MM.1S (cell line): ENCODE measurements at regions not wholly inside any gene's neighbourhood (a gene's known extent, or its start where the extent isn't known, plus 50 kb on each side); places are given as distances from the start of the nearest gene placed in this dataset.

Experiments
- DNase-seq: peaks from one replicate; pipeline ENCODE4 v3.0.0-alpha.2; 2015
- H2AFZ ChIP-seq: fragments of 300-600 bp; sonication (generic); 2 replicates; pipeline ENCODE4 v1.6.0; 2016; ENCODE audit warnings: antibody characterized with exemption, low read length
- H3F3A ChIP-seq: fragments of 300-600 bp; sonication (generic); 2 replicates; pipeline ENCODE4 v1.6.1; 2016; ENCODE audit warnings: mild to moderate bottlenecking, antibody characterized with exemption, low read length, moderate library complexity, mixed read lengths; ENCODE audit not compliant: insufficient read depth
- H3K27ac ChIP-seq: fragments of 300-600 bp; sonication (generic); 2 replicates; pipeline ENCODE4 v1.5.1; 2016; ENCODE audit warnings: mild to moderate bottlenecking, low read length
- H3K27me3 ChIP-seq: fragments of 300-600 bp; sonication (generic); replicated peaks from 2 replicates; pipeline ENCODE4 v1.6.0; 2016; ENCODE audit warnings: low read length; ENCODE audit not compliant: insufficient read depth
- H3K36me3 ChIP-seq: fragments of 300-600 bp; sonication (generic); replicated peaks from 2 replicates; pipeline ENCODE4 v1.6.1; 2016; ENCODE audit warnings: mild to moderate bottlenecking, low read length, mixed read lengths; ENCODE audit not compliant: insufficient read depth
- H3K4me1 ChIP-seq: fragments of 300-600 bp; sonication (generic); 2 replicates; pipeline ENCODE4 v1.6.1; 2016; ENCODE audit warnings: low read length, mixed read lengths
- H3K4me2 ChIP-seq: fragments of 300-600 bp; sonication (generic); 2 replicates; pipeline ENCODE4 v1.6.0; 2016; ENCODE audit warnings: low read depth, low read length
- H3K4me3 ChIP-seq: fragments of 300-600 bp; sonication (generic); 2 replicates; pipeline ENCODE4 v1.5.1; 2016; ENCODE audit warnings: low read length, mixed read lengths
- H3K79me2 ChIP-seq: fragments of 300-600 bp; sonication (generic); 2 replicates; pipeline ENCODE4 v1.6.1; 2016; ENCODE audit warnings: mixed run types, low read length, mixed read lengths
- H3K9ac ChIP-seq: fragments of 300-600 bp; sonication (generic); 2 replicates; pipeline ENCODE4 v1.6.1; 2016; ENCODE audit warnings: low read length, mixed read lengths
- H3K9me2 ChIP-seq: fragments of 300-600 bp; sonication (generic); replicated peaks from 2 replicates; pipeline ENCODE4 v1.6.1; 2016; ENCODE audit warnings: mild to moderate bottlenecking, low read length, mixed read lengths; ENCODE audit not compliant: insufficient read depth
- H3K9me3 ChIP-seq: fragments of 300-600 bp; sonication (generic); replicated peaks from 2 replicates; pipeline ENCODE4 v1.6.1; 2016; ENCODE audit warnings: mild to moderate bottlenecking, low read length, mixed read lengths; ENCODE audit not compliant: insufficient read depth
- H4K20me1 ChIP-seq: fragments of 300-600 bp; sonication (generic); 2 replicates; pipeline ENCODE4 v1.6.1; 2016; ENCODE audit warnings: mild to moderate bottlenecking, low read length, moderate library complexity, mixed read lengths; ENCODE audit not compliant: insufficient read depth
- CTCF ChIP-seq: fragments of 300-600 bp; sonication (generic); IDR thresholded peaks from 2 replicates; pipeline ENCODE4 v1.5.1; 2016; ENCODE audit warnings: antibody characterized with exemption, low read length, mixed read lengths
- EZH2 ChIP-seq: fragments of 300-600 bp; sonication (generic); optimal IDR thresholded peaks from 2 replicates; pipeline ENCODE3; 2017; ENCODE audit warnings: low read depth, mild to moderate bottlenecking, antibody characterized with exemption, low read length, mixed read lengths
- EZH2phosphoT487 ChIP-seq: fragments of 300-600 bp; sonication (generic); IDR thresholded peaks from 2 replicates; pipeline ENCODE4 v1.6.1; 2018; ENCODE audit warnings: antibody characterized with exemption, low read length

- Histone ChIP-seq H3K27me3 (no peaks in the 10 kb centered on the region), H4K20me1 (no peaks in the 10 kb centered on the region), H3K9ac (no peak overlapping the region), H3K9me2 (no peaks in the 10 kb centered on the region), H3K4me1 (no peaks in the 10 kb centered on the region), H3K4me2 (no peak overlapping the region), H3K79me2 (no peaks in the 10 kb centered on the region), H3K9me3 (no peaks in the 10 kb centered on the region), H3F3A (no peaks in the 10 kb centered on the region), H3K27ac (no peak overlapping the region), H3K36me3 (no peaks in the 10 kb centered on the region), H2AFZ (no peak overlapping the region), H3K4me3 (no peak overlapping the region)
- no peak for DNase-seq
- TF ChIP-seq EZH2, result no peak
- no peak for TF ChIP-seq CTCF
- TF ChIP-seq EZH2phosphoT487, result no peak
Observed at GRCh38 chr7:106423821-106424475, 139.2 kb upstream of the NAMPT start.

- no peaks in the 10 kb centered on the region for H3K27me3 ChIP-seq
- no peak for DNase-seq
- no peaks in the 10 kb centered on the region for H3K9me2 ChIP-seq
- no peaks in the 10 kb centered on the region for H3K79me2 ChIP-seq
- no peaks in the 10 kb centered on the region for H3F3A ChIP-seq
- no peak overlapping the region for H3K9ac ChIP-seq
- no peak overlapping the region for H3K4me3 ChIP-seq
- no peaks in the 10 kb centered on the region for H3K4me1 ChIP-seq
- H2AFZ ChIP-seq, result no peak overlapping the region
- H3K27ac ChIP-seq, result no peak overlapping the region
- H3K9me3 ChIP-seq, result no peaks in the 10 kb centered on the region
- no peaks in the 10 kb centered on the region for H3K36me3 ChIP-seq
- no peak overlapping the region for H3K4me2 ChIP-seq
- no peaks in the 10 kb centered on the region for H4K20me1 ChIP-seq
- TF ChIP-seq CTCF (no peak), EZH2phosphoT487 (no peak), EZH2 (no peak)
Observed at GRCh38 chr7:106423111-106423510, 138.3 kb upstream of the NAMPT start.

GRCh38 chr7:106421181-106421762 is 136.5 kb upstream of the NAMPT start:
- H3F3A ChIP-seq, result no peaks in the 10 kb centered on the region
- no peaks in the 10 kb centered on the region for H3K9me2 ChIP-seq
- DNase-seq, result no peak
- no peaks in the 10 kb centered on the region for H4K20me1 ChIP-seq
- H3K9ac ChIP-seq, result no peak overlapping the region
- H2AFZ ChIP-seq, result no peak overlapping the region
- H3K36me3 ChIP-seq, result no peaks in the 10 kb centered on the region
- H3K4me3 ChIP-seq, result no peak overlapping the region
- H3K27me3 ChIP-seq, result no peaks in the 10 kb centered on the region
- TF ChIP-seq EZH2phosphoT487, result no peak
- TF ChIP-seq CTCF, result no peak
- TF ChIP-seq EZH2, result no peak
- H3K9me3 ChIP-seq, result no peaks in the 10 kb centered on the region
- H3K4me2 ChIP-seq, result no peak overlapping the region
- no peaks in the 10 kb centered on the region for H3K79me2 ChIP-seq
- no peaks in the 10 kb centered on the region for H3K4me1 ChIP-seq
- no peak overlapping the region for H3K27ac ChIP-seq
